HG02571 (cell line): ENCODE measurements at regions not wholly inside any gene's neighbourhood (a gene's known extent, or its start where the extent isn't known, plus 50 kb on each side); places are given as distances from the start of the nearest gene placed in this dataset.

Experiments used
- ATAC-seq: cut with Tn5 transposase; IDR thresholded peaks from one replicate; pipeline ENCODE4 v1.9.1; 2021; ENCODE audit warnings: mild to moderate bottlenecking, moderate library complexity; ENCODE audit not compliant: unreplicated experiment

DNA sequence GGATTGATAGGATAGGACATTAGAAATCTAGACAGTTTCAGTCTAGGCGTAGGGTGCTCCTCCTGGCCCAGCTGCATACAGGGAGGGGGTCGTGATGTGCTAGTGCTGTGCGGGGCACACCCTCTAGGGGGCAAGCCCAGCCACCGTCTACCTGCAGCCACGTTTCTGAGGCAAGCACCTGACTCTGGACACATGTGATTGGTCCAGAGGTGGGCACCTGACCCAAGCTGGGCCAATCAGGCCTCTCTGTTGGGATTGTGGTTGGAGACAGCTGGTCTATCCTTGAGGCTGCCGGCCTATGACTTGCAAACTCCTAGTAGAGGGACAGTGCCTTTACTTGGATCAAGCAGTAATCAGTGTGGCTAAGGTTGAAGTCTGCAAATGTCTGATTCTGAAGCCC lies 317.1 kb downstream of the BMP7 start:
- ATAC-seq, result no peak

DNA sequence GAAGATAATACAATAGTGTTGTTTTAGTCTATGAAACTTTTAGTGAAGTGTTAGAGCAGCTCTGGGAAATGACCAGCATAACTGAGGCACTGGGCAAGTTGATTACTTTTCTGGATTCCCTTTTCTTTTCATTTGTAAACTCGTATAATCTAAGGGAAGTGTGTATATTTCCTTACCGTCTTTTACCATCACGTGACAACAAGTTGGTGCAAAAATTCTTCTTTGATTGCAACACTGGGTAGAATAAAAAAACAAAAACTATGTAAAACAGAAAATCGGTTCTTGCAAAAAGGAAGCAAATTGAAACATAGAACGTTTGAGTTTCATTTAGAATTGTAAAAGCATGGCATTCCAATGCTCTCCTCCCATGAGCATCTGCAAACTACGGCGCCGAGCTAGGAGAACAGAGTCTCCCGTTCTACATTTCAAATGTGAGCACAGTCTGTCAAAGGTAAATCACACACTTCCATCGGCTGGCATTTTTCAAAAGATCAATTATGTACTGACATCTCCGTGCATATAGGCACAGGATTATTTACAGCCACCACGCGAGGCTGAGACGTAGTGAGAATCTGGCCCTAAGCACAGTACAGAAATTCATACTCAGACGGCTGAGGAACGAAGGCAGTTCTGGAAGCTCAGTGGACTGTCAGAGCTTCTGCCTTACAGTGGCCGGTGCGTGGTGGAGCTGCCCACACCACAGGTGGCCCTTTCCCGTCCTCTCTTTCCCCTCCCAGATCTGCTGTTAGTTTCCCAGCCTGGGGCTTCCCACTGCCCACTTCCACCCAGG lies 314.0 kb downstream of the BMP7 start:
- no peak for ATAC-seq

GRCh38 chr20:56953048-56953586 lies 313.3 kb downstream of the BMP7 start:
- no peak for ATAC-seq

DNA sequence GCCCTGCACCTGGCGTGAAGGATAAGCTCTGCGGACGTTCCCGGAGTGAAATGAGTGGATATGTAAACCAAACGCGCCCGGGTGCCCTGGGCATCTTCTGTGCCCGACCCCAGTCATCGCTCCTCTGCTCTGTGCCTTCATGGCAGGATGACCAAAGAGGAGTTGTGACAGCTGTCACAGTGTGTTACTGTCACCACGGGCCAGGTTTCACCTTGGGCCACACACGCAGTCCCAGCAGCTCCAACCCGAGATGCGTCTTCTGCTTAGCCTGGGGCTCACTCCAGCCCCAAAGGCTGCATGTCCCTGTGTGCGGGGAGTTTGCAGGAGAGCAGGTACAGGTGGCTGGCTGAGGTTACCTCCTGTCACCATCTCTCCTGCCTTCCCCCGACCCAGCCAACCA lies 311.6 kb downstream of the BMP7 start:
- ATAC-seq, result no peak

- no peak for ATAC-seq
These were observed 310.8 kb downstream of the BMP7 start for GRCh38 chr20:56955680-56956079.

- ATAC-seq, result no peak
These were observed 309.9 kb downstream of the BMP7 start for GRCh38 chr20:56956534-56956933.

DNA sequence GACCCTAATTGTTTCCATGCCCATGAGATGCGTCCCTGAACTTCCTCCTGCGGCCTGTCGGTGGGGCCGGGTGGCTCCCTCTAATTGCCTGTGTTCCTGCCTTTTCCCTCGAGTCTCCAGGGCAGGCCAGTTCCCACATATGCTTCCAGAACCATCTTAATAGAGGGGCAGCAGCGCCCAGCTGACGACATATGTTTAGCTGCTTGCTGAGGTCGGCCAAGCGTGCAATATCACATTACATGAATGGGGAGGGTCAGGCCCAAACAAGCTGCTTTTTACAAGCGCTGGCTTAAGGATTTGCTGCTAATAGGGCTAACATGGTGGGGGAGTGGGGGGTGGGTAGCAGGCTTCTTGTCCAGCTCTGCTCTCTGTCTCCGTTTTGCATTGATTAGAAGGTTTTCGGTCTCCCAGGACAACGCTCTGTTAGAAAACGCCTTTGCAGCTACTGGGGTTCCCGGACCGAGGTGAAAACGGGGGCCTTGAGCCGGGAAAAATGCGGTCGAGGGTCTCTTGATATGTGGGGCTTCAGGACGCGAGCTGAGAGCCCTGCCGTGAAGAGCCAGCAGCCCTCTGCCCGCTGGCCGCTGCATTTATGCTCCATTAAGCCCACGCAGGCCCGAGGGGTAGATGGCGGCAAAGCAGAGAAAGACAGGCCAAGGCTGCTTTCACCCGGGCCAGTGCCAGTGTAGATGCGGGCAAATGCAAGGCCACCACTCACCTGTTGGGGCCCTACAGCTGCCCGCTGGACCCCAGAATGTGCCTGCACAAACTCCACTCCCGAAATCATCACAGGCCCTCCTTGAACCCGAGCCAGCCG lies 308.5 kb downstream of the BMP7 start:
- ATAC-seq, result no peak

DNA sequence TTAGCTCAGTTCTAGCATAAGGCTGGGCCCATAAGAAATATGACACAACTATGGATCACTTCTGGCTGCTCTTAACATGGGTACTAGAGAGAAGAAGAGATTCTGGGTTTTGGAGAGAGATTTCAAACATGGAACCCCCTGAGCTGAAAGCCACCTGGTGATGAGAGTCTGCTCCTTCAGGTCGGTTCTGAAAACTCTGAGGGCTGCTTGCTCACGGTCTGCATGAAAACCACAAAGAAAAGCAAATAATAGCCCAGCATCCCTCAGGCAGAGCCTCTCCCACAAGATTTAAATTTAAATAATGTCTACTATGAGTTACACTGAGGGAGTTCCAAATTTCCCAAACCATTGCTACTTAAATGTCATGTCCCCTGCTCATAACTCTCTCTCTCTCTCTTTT lies 301.5 kb downstream of the BMP7 start:
- no peak for ATAC-seq

- no peak for ATAC-seq
These were observed 298.5 kb downstream of the BMP7 start for GRCh38 chr20:56967916-56968315.

DNA sequence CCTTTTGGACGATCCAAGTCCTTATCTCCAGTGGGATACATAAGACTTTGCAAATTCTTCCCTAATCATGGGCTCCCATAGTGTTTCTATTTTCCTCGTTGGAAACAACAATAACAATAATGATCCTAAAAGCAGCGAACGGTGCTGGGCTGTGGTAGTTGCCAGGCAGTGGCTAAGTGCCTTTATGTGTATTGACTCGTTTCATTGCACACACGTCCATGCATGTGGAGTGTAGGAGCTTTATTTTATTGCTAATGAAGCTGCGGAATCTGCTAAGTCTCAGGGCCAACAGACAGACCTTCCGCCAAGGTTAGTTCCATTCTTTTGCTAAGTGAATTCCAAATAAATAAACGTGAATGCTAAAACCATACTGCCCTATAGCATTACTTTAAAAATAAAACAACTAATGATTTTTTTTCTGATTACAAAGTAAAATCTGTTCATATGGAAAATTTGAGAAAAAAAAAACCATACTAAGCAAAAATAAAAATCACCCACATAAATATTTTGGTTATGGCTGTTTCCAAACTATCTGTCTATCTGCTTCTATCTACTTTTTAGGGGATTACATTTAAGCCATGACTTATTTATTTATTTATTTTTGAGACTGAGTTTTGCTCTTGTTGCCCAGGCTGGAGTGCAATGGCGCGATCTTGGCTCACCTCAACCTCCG lies 297.9 kb downstream of the BMP7 start:
- ATAC-seq, result no peak

DNA sequence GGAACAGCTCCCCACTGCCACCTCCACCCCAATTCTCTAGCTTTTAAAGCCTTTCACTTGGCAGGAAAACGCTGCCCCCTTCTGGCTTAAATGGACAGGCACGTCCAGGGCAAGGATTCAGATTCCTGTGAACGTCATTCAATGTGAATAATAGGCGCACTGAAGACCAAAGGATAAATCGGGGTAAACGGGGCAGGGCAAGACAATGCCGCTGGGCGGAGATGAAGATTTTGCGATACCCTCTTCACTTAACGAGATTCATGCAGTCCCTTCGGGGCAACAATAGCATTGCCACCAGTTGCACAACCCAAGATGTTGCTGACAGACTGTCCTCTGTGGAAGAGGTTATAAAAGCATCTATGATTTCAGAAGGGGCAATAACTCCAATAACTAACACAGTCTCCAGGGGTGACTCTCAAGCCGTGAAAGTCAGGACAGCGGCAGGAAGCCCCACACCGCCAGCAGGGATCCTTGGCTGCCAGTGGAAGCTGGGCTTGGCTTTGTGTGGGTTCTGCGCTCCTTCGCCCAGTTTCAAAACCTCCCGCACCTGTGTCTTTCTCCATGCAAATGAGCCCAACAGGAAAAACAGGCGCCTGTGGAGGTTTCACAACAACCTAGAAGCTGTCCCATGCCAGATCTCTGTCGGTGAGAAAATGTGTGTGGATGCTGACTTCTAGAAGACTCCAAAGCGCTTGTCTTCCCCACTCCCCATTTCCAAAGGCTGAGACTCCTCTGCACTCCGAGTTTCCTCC lies 291.8 kb downstream of the BMP7 start:
- no peak for ATAC-seq

DNA sequence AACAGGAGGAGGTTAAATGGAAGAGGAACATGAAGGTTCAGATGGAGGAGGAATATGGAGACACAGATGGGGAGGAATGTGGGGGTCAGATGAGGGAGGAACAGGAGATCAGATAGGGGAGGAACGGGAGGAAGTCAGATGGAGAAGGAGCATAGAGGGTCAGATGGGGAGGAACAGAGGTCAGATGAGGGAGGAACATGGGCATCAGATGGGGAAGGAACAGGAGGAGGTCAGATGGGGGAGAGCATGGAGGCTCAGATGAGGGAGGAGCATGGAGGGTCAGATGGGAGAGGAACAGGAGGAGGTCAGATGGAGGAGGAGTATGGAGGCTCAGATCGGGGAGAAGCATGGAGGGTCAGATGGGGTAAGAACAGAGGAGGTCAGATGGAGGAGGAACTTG lies 290.6 kb downstream of the BMP7 start:
- ATAC-seq, result no peak

DNA sequence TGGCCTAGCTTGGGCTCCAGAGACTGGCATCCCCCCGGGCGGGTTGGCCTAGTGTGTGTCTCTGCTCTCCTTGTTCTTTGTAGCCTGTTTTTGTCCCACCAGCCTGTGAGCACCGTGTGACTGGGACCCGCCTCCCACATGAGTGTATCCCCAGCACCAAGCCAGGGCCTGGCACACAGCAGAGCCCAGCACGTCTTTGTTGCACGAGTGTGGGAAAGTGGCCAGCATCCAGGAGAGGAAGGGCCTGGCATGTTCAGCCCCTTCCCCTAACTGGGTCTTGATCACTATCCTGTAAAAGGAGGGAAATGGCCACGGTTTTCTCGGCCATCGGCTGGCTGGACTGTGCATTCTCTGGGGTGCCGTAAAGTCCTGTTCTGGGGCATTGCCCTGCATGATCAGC lies 290.1 kb downstream of the BMP7 start:
- no peak for ATAC-seq

DNA sequence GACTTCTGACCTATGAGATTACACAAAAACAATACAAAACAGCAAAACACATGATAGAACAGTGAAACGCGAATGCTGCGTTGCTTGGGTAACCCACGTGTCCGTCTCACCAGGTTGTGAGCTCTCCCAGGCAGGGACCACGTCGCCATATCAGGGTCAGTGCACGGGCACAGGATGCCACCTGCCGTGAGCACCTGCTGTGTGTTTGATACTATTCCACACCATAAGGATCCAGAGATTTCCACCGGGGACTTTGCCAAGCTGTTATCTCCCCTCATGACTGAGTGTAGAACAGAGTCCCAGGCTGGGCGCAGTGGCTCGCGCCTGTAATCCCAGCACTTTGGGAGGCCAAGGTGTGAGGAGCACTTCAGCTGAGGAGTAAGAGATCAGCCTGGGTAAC lies 288.0 kb downstream of the BMP7 start:
- ATAC-seq, result no peak

GRCh38 chr20:56979125-56979524 lies 287.3 kb downstream of the BMP7 start:
- no peak for ATAC-seq

DNA sequence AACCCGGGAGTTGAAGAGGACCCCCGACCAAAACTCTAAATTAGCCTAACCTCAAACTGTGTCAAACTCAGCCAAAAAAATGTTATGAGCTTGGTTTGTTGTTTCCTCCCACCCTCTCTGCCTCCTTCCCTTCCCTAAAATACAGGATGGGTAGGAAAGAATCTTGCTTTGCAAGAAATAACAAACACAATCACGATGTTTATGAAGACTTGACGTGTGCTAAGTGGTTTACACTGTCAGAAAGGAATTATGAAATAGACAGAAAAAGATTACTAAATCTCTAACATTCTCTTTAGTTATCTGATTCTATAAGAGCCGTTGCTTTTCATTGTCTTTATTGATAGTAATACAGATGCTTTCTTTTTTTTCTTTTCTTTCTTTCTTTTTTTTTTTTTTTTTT lies 285.1 kb downstream of the BMP7 start:
- no peak for ATAC-seq

DNA sequence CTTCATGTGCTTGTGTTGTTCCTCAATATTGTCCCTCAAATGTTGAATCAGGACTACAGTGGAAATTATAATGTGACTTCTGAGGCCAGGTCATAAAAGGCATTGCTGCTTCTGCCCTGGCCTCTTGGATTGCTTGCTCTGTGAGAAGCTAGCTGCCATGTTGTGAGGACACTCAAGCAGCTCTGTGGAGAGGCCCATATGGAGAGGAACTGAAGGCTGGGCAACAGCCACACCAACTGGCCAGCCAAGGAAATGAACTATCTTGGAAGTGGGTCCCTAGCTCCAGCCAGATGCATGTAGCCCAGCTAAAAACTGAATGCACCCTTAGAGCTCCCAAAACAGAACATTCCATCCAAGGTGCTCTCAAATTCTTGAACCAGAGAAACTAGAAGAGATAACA lies 282.6 kb downstream of the BMP7 start:
- ATAC-seq, result no peak

DNA sequence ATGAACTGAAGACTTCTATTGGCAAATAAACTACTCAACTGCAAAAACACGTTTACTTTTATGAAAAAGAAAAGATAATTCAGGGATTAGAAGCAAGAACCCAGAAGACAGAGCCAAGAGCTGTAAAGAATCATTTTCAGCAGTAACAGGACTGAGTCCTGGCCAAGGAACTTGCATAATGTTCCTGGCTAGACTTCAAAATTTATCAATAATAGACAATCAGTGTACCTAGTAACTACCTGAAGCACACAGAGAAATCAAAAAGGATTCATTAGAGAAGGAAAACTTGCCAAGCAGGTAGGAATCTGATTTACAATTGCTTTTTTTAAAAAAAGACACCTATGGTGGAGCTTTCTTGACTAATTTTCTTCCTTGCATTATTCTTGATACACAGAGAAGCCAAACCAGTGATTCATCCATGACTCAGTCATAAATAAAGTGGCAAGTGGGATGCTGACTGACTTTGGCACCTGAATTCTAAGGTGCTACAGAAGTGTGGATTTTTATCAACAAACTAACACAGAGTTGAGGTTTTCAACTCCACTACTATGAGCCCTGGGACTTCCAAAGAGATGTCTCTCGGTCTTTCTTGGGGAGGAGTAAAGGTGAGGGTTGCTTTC lies 281.3 kb downstream of the BMP7 start:
- ATAC-seq, result no peak

DNA sequence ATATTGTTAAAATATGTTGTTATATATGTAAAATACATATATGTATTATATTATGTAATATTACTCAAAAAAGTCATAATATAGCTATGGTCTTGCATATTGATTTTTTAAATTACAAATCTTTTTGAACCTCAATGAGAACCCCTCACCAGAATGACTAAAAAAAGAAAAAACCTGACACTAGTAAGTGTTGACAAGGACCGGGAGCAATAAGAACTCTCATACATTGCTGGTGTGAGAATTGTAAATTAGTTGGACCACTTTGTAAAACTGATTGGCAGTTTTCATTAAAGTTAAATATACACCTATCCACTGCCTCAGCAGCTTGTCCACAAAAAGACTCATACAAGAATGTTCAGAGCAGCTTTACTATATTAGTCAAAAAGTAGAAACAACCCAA lies 280.0 kb downstream of the BMP7 start:
- no peak for ATAC-seq

DNA sequence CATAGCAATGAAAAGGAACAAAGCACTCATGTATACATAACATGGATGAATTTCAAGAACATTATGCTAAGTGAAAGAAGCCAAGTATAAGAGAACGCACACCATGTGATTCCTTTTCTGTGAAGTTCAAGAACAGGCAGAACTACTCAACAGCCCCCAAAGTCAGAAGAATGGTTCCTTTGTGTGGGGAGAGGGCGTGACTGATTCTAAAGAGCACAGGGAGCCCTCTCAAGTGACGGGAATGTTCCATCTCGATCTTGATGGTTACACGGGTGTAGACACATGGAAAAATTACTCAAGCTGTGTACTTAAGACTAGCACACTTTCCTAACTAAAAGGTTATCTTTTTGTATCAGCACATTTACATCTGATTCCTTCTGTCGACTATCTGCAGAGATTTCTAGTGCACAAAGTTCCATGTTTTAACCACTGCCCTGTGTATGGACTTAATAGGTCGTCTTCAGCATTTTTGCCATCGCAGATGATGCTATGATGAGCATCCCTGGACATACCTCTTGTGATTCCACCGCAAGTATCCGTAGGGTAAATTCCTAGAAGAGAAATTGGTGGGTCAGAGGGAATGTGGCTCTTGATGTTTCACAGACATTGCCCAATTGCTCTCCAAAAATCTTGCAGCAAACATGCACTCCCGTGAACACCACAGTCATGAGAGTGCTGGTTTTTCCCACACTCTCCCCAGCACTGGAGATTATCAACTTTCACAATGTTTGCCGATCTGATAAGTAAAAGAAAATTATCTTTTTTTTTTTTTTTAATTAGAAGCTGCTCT lies 279.3 kb downstream of the BMP7 start:
- no peak for ATAC-seq
